Activated CD4-positive, alpha-beta T cell treated with anti-CD3 and anti-CD28 coated beads, Interleukin-2, amount 10 ng/mL, durations not matched to agents 24 days and 14 days (primary cell): ENCODE measurements at regions not wholly inside any gene's neighbourhood (a gene's known extent, or its start where the extent isn't known, plus 50 kb on each side); places are given as distances from the start of the nearest gene placed in this dataset.

Experiments
- DNase-seq: peaks from one replicate; pipeline ENCODE4 v3.0.0; 2022
- H3K27ac Mint-ChIP-seq: one replicate; pipeline ENCODE4 v1.8.0; 2022; ENCODE audit warnings: mild to moderate bottlenecking, mixed read lengths
- H3K27me3 Mint-ChIP-seq: one replicate; pipeline ENCODE4 v1.8.0; 2022; ENCODE audit warnings: mixed read lengths
- H3K36me3 Mint-ChIP-seq: one replicate; pipeline ENCODE4 v1.8.0; 2022; ENCODE audit warnings: low read depth, mild to moderate bottlenecking, mixed read lengths
- H3K4me1 Mint-ChIP-seq: one replicate; pipeline ENCODE4 v1.8.0; 2021; ENCODE audit warnings: mixed read lengths
- H3K4me3 Mint-ChIP-seq: one replicate; pipeline ENCODE4 v1.8.0; 2022; ENCODE audit warnings: mild to moderate bottlenecking, moderate library complexity, mixed read lengths
- H3K9me3 Mint-ChIP-seq: one replicate; pipeline ENCODE4 v1.8.0; 2021; ENCODE audit warnings: mixed read lengths
- intact Hi-C: fragments of 100-400 bp; cut with micrococcal nuclease; formaldehyde crosslinking; loops from one replicate; pipeline ENCODE4 v1.15.1; 2023

- no peak for DNase-seq
- Mint-ChIP-seq H3K4me3 (no peak overlapping the region), H3K27me3 (no peaks in the 10 kb centered on the region), H3K36me3 (no peaks in the 10 kb centered on the region), H3K4me1 (no peaks in the 10 kb centered on the region), H3K9me3 (no peaks in the 10 kb centered on the region), H3K27ac (no peak overlapping the region)
- intact Hi-C loops, result no loop called here
These were observed 166.1 kb upstream of the KIAA1217 start for GRCh38 chr10:24042884-24043283.

- Mint-ChIP-seq H3K4me1 (no peaks in the 10 kb centered on the region), H3K27ac (no peak overlapping the region), H3K36me3 (no peaks in the 10 kb centered on the region), H3K4me3 (no peak overlapping the region), H3K27me3 (no peaks in the 10 kb centered on the region), H3K9me3 (no peaks in the 10 kb centered on the region)
- no peak for DNase-seq
- intact Hi-C loops, result no loop called here
These were observed 162.9 kb upstream of the KIAA1217 start for GRCh38 chr10:24046060-24046459.

- Mint-ChIP-seq H3K4me3 (no peak overlapping the region), H3K27me3 (no peaks in the 10 kb centered on the region), H3K36me3 (no peaks in the 10 kb centered on the region), H3K4me1 (no peaks in the 10 kb centered on the region), H3K27ac (no peak overlapping the region), H3K9me3 (no peaks in the 10 kb centered on the region)
- DNase-seq, result no peak
- intact Hi-C loops, result no loop called here
These were observed 161.8 kb upstream of the KIAA1217 start for GRCh38 chr10:24047176-24047575.

- no peaks in the 10 kb centered on the region for H3K36me3 Mint-ChIP-seq
- H3K4me1 Mint-ChIP-seq, result no peaks in the 10 kb centered on the region
- no peaks in the 10 kb centered on the region for H3K9me3 Mint-ChIP-seq
- H3K4me3 Mint-ChIP-seq, result no peak overlapping the region
- H3K27ac Mint-ChIP-seq, result no peak overlapping the region
- DNase-seq, result no peak
- intact Hi-C loops, result no loop called here
- H3K27me3 Mint-ChIP-seq, result no peaks in the 10 kb centered on the region
These were observed 154.5 kb upstream of the KIAA1217 start for GRCh38 chr10:24054421-24054820.

GRCh38 chr10:24080207-24080606 lies 128.7 kb upstream of the KIAA1217 start:
- Mint-ChIP-seq H3K27me3 (no peaks in the 10 kb centered on the region), H3K4me1 (no peaks in the 10 kb centered on the region), H3K36me3 (no peaks in the 10 kb centered on the region), H3K4me3 (no peak overlapping the region), H3K27ac (no peak overlapping the region), H3K9me3 (no peaks in the 10 kb centered on the region)
- intact Hi-C loops, result no loop called here
- no peak for DNase-seq

- H3K9me3 Mint-ChIP-seq, result peaks cover 4% of the 10 kb centered on the region
- H3K4me1 Mint-ChIP-seq, result no peaks in the 10 kb centered on the region
- no peak for DNase-seq
- H3K4me3 Mint-ChIP-seq, result no peak overlapping the region
- no peaks in the 10 kb centered on the region for H3K36me3 Mint-ChIP-seq
- H3K27me3 Mint-ChIP-seq, result no peaks in the 10 kb centered on the region
- no peak overlapping the region for H3K27ac Mint-ChIP-seq
- intact Hi-C loops, result no loop called here
These were observed 122.4 kb upstream of the KIAA1217 start for GRCh38 chr10:24086296-24087086.

GRCh38 chr10:24091256-24091655 lies 117.7 kb upstream of the KIAA1217 start:
- Mint-ChIP-seq H3K4me1 (no peaks in the 10 kb centered on the region), H3K9me3 (peaks cover 8% of the 10 kb centered on the region)

GRCh38 chr10:24096281-24096680 lies 112.7 kb upstream of the KIAA1217 start:
- H3K4me3 Mint-ChIP-seq, result no peak overlapping the region
- DNase-seq, result no peak
- intact Hi-C loops, result no loop called here

More at GRCh38 chr10:24091256-24091655, 117.7 kb upstream of the KIAA1217 start:
- intact Hi-C loops, result no loop called here
- Mint-ChIP-seq H3K4me3 (no peak overlapping the region), H3K27me3 (no peaks in the 10 kb centered on the region), H3K27ac (no peak overlapping the region), H3K36me3 (no peaks in the 10 kb centered on the region)
- no peak for DNase-seq

GRCh38 chr10:24097751-24098207 lies 111.2 kb upstream of the KIAA1217 start:
- intact Hi-C loops, result no loop called here
- Mint-ChIP-seq H3K36me3 (no peaks in the 10 kb centered on the region), H3K27ac (no peak overlapping the region), H3K4me1 (no peaks in the 10 kb centered on the region), H3K27me3 (no peaks in the 10 kb centered on the region), H3K9me3 (peaks cover 4% of the 10 kb centered on the region), H3K4me3 (no peak overlapping the region)
- DNase-seq, result no peak

More at GRCh38 chr10:24096281-24096680, 112.7 kb upstream of the KIAA1217 start:
- H3K27me3 Mint-ChIP-seq, result no peaks in the 10 kb centered on the region
- peaks cover 4% of the 10 kb centered on the region for H3K9me3 Mint-ChIP-seq
- no peak overlapping the region for H3K27ac Mint-ChIP-seq
- H3K4me1 Mint-ChIP-seq, result no peaks in the 10 kb centered on the region
- no peaks in the 10 kb centered on the region for H3K36me3 Mint-ChIP-seq

GRCh38 chr10:24104895-24105294 lies 104.0 kb upstream of the KIAA1217 start:
- no peak for DNase-seq
- intact Hi-C loops, result no loop called here
- Mint-ChIP-seq H3K27ac (no peak overlapping the region), H3K9me3 (no peaks in the 10 kb centered on the region), H3K4me1 (no peaks in the 10 kb centered on the region), H3K27me3 (no peaks in the 10 kb centered on the region), H3K36me3 (no peaks in the 10 kb centered on the region), H3K4me3 (no peak overlapping the region)

GRCh38 chr10:24113901-24114300 lies 95.0 kb upstream of the KIAA1217 start:
- no peaks in the 10 kb centered on the region for H3K36me3 Mint-ChIP-seq

GRCh38 chr10:24114556-24114955 lies 94.4 kb upstream of the KIAA1217 start:
- intact Hi-C loops, result no loop called here
- H3K27ac Mint-ChIP-seq, result no peak overlapping the region

More at GRCh38 chr10:24113901-24114300, 95.0 kb upstream of the KIAA1217 start:
- Mint-ChIP-seq H3K27ac (no peak overlapping the region), H3K9me3 (no peaks in the 10 kb centered on the region), H3K27me3 (no peaks in the 10 kb centered on the region), H3K4me3 (no peak overlapping the region), H3K4me1 (no peaks in the 10 kb centered on the region)
- DNase-seq, result no peak
- intact Hi-C loops, result no loop called here

GRCh38 chr10:24115403-24115802 lies 93.5 kb upstream of the KIAA1217 start:
- Mint-ChIP-seq H3K4me1 (no peaks in the 10 kb centered on the region), H3K27ac (no peak overlapping the region), H3K27me3 (no peaks in the 10 kb centered on the region), H3K4me3 (no peak overlapping the region), H3K36me3 (no peaks in the 10 kb centered on the region), H3K9me3 (no peaks in the 10 kb centered on the region)
- intact Hi-C loops, result no loop called here
- DNase-seq, result no peak

More at GRCh38 chr10:24114556-24114955, 94.4 kb upstream of the KIAA1217 start:
- DNase-seq, result no peak
- Mint-ChIP-seq H3K36me3 (no peaks in the 10 kb centered on the region), H3K27me3 (no peaks in the 10 kb centered on the region), H3K4me3 (no peak overlapping the region), H3K9me3 (no peaks in the 10 kb centered on the region), H3K4me1 (no peaks in the 10 kb centered on the region)

GRCh38 chr10:24118246-24118645 lies 90.7 kb upstream of the KIAA1217 start:
- Mint-ChIP-seq H3K27ac (no peak overlapping the region), H3K27me3 (no peaks in the 10 kb centered on the region), H3K4me3 (no peak overlapping the region), H3K36me3 (no peaks in the 10 kb centered on the region), H3K4me1 (no peaks in the 10 kb centered on the region), H3K9me3 (no peaks in the 10 kb centered on the region)
- intact Hi-C loops, result no loop called here
- DNase-seq, result no peak

- no peaks in the 10 kb centered on the region for H3K4me1 Mint-ChIP-seq
- H3K27me3 Mint-ChIP-seq, result no peaks in the 10 kb centered on the region
- no peaks in the 10 kb centered on the region for H3K9me3 Mint-ChIP-seq
- H3K36me3 Mint-ChIP-seq, result no peaks in the 10 kb centered on the region
- DNase-seq, result no peak
- H3K27ac Mint-ChIP-seq, result no peak overlapping the region
- no peak overlapping the region for H3K4me3 Mint-ChIP-seq
- intact Hi-C loops, result no loop called here
These were observed 89.0 kb upstream of the KIAA1217 start for GRCh38 chr10:24119896-24120295.
